Activated CD8-positive, alpha-beta T cell treated with anti-CD3 and anti-CD28 coated beads for 36 hours (primary cell): ENCODE measurements at regions not wholly inside any gene's neighbourhood (a gene's known extent, or its start where the extent isn't known, plus 50 kb on each side); places are given as distances from the start of the nearest gene placed in this dataset.

Experiments
- ATAC-seq: fragments of 200-7000 bp; cut with Tn5 transposase; one replicate; pipeline ENCODE4 v1.10.0; 2021; ENCODE audit warnings: mild to moderate bottlenecking, moderate library complexity
- CTCF ChIA-PET: fragments of 350-600 bp; sonication (Branson Sonifier 250); formaldehyde crosslinking; loops from one replicate; lab custom pipeline; 2021; ENCODE audit warnings: antibody characterized with exemption; lab: Charles Lee
- POLR2A ChIA-PET: fragments of 350-600 bp; sonication (Branson Sonifier 250); formaldehyde crosslinking; loops from one replicate; lab custom pipeline; 2021; ENCODE audit warnings: antibody characterized with exemption; lab: Charles Lee
- DNase-seq: peaks from one replicate; pipeline ENCODE4 v3.0.0-alpha.2; 2020
- H3K27ac Mint-ChIP-seq: one replicate; pipeline ENCODE4 v1.8.0; 2021; ENCODE audit warnings: mild to moderate bottlenecking, mixed read lengths
- H3K27me3 Mint-ChIP-seq: one replicate; pipeline ENCODE4 v1.8.0; 2021; ENCODE audit warnings: mixed read lengths
- H3K36me3 Mint-ChIP-seq: one replicate; pipeline ENCODE4 v1.8.0; 2021; ENCODE audit warnings: low read depth, mixed read lengths
- H3K4me1 Mint-ChIP-seq: one replicate; pipeline ENCODE4 v1.8.0; 2021; ENCODE audit warnings: low read depth, mixed read lengths
- H3K4me3 Mint-ChIP-seq: one replicate; pipeline ENCODE4 v1.8.0; 2021; ENCODE audit warnings: mild to moderate bottlenecking, moderate library complexity, mixed read lengths
- H3K9me3 Mint-ChIP-seq: one replicate; pipeline ENCODE4 v1.8.0; 2021; ENCODE audit warnings: mixed read lengths
- intact Hi-C: fragments of 100-400 bp; cut with micrococcal nuclease; formaldehyde crosslinking; loops from one replicate; pipeline ENCODE4 v1.10.0; 2022
- TF ChIP-seq, protein P1 (sequence below): fragments of 200-600 bp; IDR thresholded peaks from one replicate; pipeline ENCODE4 v1.8.0; 2022; ENCODE audit warnings: antibody characterized with exemption, mild to moderate bottlenecking

DNA sequence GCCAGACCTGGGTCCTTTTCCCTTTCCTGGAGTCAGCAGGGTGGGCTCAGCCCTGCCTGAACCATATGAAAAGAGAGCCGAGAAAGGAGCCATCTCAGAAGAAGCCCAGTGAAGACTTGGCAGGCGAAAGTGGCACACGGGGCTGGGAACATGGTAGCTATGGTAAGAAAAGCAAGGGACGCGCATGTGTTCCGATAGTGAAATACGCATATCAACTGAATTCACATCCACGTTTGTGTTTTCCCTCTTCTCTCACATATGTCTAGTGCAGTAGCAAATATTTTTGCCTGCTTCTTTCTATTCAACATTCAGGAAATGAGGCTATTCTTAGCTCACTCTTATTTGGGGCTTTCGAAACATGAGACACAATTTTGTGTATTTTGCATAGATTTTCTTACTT is 54.1 kb upstream of the PEG3 start:
- H3K4me1 Mint-ChIP-seq, result no peaks in the 10 kb centered on the region
- no peak for ATAC-seq
- no peak overlapping the region for H3K4me3 Mint-ChIP-seq
- H3K36me3 Mint-ChIP-seq, result peaks cover 6% of the 10 kb centered on the region
- DNase-seq, result no peak
- H3K27me3 Mint-ChIP-seq, result peaks cover 2% of the 10 kb centered on the region
- H3K27ac Mint-ChIP-seq, result no peak overlapping the region
- POLR2A ChIA-PET, result no interaction called here
- TF ChIP-seq, protein P1, sequence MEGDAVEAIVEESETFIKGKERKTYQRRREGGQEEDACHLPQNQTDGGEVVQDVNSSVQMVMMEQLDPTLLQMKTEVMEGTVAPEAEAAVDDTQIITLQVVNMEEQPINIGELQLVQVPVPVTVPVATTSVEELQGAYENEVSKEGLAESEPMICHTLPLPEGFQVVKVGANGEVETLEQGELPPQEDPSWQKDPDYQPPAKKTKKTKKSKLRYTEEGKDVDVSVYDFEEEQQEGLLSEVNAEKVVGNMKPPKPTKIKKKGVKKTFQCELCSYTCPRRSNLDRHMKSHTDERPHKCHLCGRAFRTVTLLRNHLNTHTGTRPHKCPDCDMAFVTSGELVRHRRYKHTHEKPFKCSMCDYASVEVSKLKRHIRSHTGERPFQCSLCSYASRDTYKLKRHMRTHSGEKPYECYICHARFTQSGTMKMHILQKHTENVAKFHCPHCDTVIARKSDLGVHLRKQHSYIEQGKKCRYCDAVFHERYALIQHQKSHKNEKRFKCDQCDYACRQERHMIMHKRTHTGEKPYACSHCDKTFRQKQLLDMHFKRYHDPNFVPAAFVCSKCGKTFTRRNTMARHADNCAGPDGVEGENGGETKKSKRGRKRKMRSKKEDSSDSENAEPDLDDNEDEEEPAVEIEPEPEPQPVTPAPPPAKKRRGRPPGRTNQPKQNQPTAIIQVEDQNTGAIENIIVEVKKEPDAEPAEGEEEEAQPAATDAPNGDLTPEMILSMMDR, result no peak
- intact Hi-C loops, result no loop called here
- H3K9me3 Mint-ChIP-seq, result peaks cover 27% of the 10 kb centered on the region
- CTCF ChIA-PET, result no interaction called here

DNA sequence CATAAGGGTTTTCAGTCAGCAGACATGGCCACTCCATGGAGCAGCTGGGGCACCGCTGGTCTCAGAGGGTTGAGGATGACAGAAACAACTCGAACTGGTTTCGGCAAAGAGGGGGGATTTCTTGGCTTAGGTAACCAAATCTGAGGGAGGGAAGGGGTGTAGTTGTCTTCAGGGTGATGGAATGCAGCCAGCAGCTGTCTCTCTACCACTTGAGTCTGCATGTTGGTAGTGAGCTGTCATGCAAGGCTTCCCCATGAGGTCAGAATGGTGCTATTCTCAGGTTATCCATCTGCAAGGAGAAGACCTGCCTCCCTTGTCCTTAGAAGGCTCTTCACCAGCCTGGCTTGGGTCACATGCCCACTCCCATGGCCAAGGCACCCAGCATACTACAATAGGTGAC is 55.6 kb upstream of the PEG3 start:
- no peak overlapping the region for H3K27ac Mint-ChIP-seq
- no peaks in the 10 kb centered on the region for H3K27me3 Mint-ChIP-seq
- TF ChIP-seq, protein P1, result no peak
- DNase-seq (no peak), ATAC-seq (no peak)
- H3K36me3 Mint-ChIP-seq, result peaks cover 2% of the 10 kb centered on the region
- H3K4me1 Mint-ChIP-seq, result no peaks in the 10 kb centered on the region
- H3K4me3 Mint-ChIP-seq, result no peak overlapping the region
- POLR2A ChIA-PET, result no interaction called here
- CTCF ChIA-PET, result no interaction called here
- H3K9me3 Mint-ChIP-seq, result peaks cover 26% of the 10 kb centered on the region
- intact Hi-C loops, result no loop called here

DNA sequence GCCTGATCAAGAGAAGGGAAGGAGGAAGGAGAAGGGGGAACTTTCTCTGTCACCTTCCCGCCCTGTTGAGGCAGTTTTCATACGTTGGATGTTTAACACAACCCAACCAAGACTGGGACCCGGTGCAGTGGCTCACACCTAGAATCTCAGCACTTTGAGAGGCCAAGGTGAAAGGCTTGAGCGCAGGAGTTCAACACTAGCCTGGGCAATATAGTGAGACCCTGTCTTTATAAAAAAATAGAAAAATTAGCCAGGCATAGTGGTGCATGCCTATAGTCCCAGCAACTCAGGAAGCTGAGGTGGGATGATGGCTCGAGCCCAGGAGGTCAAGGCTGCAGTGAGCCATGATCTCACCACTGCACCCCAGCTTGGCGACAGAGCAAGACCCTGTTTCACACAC is 59.4 kb upstream of the PEG3 start:
- POLR2A ChIA-PET, result no interaction called here

DNA sequence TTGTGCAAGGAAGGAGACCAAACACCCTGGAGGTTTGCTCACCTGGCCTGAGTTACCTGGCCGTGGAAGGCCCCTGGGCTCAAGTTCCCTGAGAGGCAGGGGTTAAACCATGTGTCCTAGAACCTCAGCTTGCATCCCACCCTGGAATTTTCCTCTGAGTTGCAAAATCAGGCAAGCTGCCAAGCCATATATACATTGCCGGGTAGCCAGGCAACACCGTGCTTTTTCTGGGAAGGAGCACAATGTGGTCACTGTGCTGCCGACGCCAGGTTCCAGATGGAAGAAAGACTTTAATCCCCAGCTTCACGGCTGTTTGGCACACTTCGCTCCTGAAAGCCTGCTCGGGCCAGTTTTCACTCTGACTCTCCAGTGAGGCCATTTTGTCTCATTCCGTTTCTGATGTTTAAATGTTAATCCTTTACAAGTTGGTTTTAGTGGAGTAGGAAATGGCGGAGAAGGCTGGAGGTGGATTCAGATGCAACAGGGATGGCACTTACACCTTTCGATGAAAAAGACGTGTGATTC is 60.1 kb upstream of the PEG3 start:
- H3K36me3 Mint-ChIP-seq, result no peaks in the 10 kb centered on the region
- no peak for ATAC-seq

More for the DNA sequence above, 59.4 kb upstream of the PEG3 start:
- Mint-ChIP-seq H3K4me3 (no peak overlapping the region), H3K27me3 (no peaks in the 10 kb centered on the region), H3K36me3 (no peaks in the 10 kb centered on the region), H3K9me3 (peaks cover 31% of the 10 kb centered on the region), H3K4me1 (no peaks in the 10 kb centered on the region), H3K27ac (no peak overlapping the region)
- no peak for ATAC-seq
- intact Hi-C loops, result no loop called here
- DNase-seq, result no peak
- TF ChIP-seq, protein P1, result no peak
- CTCF ChIA-PET, result no interaction called here

DNA sequence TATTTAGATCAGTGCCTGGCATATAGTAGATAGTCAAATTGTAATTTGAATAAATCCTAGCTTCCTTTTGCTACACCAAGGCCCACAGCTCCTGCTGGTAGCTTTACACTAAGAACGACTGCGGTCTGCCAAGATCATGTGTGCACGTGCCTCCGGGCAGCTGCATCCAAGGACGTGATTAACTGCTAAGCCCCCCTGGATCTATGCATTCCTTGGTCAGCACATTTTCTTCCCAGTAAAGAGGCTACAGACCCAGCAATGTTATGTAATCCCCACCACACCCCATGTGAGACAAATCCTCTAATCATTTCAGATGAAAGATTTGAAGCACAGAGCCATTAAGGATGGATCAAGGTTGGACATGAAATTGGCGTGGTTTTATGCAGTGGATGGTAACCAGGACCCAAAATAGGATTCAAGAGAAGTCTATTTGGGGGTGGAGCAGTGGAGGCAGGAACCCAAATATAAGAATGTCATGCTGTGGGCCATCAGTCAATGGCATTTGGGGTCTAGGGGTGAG is 65.2 kb upstream of the PEG3 start:
- TF ChIP-seq, protein P1, result no peak
- ChIA-PET CTCF (no interaction called here), POLR2A (no interaction called here)
- ATAC-seq, result no peak
- no peak for DNase-seq
- Mint-ChIP-seq H3K4me1 (no peaks in the 10 kb centered on the region), H3K9me3 (peaks cover 33% of the 10 kb centered on the region), H3K4me3 (no peak overlapping the region), H3K27me3 (no peaks in the 10 kb centered on the region), H3K27ac (no peak overlapping the region), H3K36me3 (no peaks in the 10 kb centered on the region)
- intact Hi-C loops, result no loop called here

More for the DNA sequence above, 60.1 kb upstream of the PEG3 start:
- H3K4me3 Mint-ChIP-seq, result no peak overlapping the region
- H3K4me1 Mint-ChIP-seq, result no peaks in the 10 kb centered on the region
- H3K27ac Mint-ChIP-seq, result no peak overlapping the region
- POLR2A ChIA-PET, result interaction anchor here (0.6 kb wide), 1 partner anchor 453 kb away, joined by 3 read pairs; no protein-coding TSS in a partner anchor
- H3K9me3 Mint-ChIP-seq, result peaks cover 31% of the 10 kb centered on the region
- TF ChIP-seq, protein P1, result no peak
- no peaks in the 10 kb centered on the region for H3K27me3 Mint-ChIP-seq
- DNase-seq, result no peak
- CTCF ChIA-PET, result no interaction called here
- intact Hi-C loops, result no loop called here
